ENCODE measurements at regions not wholly inside any gene's neighbourhood (a gene's known extent, or its start where the extent isn't known, plus 50 kb on each side); places are given as distances from the start of the nearest gene placed in this dataset.
"Not testable (repeated sequence)": the region's sequence is repeated elsewhere in the genome, so short reads cannot be mapped to it uniquely, and the experiment has no call there.

GRCh38 chr10:80718024-80718423 is 180.3 kb downstream of the SH2D4B start:
- Histone ChIP-seq H3K9me3 (ENCODE audit: severe bottlenecking) (no peaks in the 10 kb centered on the region), H3K27ac (no peak overlapping the region), H3K36me3 (no peaks in the 10 kb centered on the region), H3K4me3 (ENCODE audit: low read depth, low read length) (no peak overlapping the region), H3K27me3 (ENCODE audit: insufficient read depth, low read depth, severe bottlenecking) (no peaks in the 10 kb centered on the region)
- no peak for DNase-seq
- no peak for TF ChIP-seq CTCF (IDR thresholded peaks at IDR 0.05; ENCODE audit: low read depth, low read length)

- Histone ChIP-seq H3K27me3 (ENCODE audit: insufficient read depth, low read depth, severe bottlenecking) (no peaks in the 10 kb centered on the region), H3K9me3 (ENCODE audit: severe bottlenecking) (no peaks in the 10 kb centered on the region), H3K27ac (no peak overlapping the region), H3K4me3 (ENCODE audit: low read depth, low read length) (no peak overlapping the region), H3K36me3 (no peaks in the 10 kb centered on the region)
- TF ChIP-seq CTCF (IDR thresholded peaks at IDR 0.05; ENCODE audit: low read depth, low read length), result no peak
- no peak for DNase-seq
Measured at GRCh38 chr10:80719935-80720334, 182.2 kb downstream of the SH2D4B start.

- Histone ChIP-seq H3K27me3 (ENCODE audit: insufficient read depth, low read depth, severe bottlenecking) (no peaks in the 10 kb centered on the region), H3K36me3 (no peaks in the 10 kb centered on the region), H3K27ac (no peak overlapping the region), H3K4me3 (ENCODE audit: low read depth, low read length) (no peak overlapping the region), H3K9me3 (ENCODE audit: severe bottlenecking) (no peaks in the 10 kb centered on the region)
- DNase-seq, result no peak
- TF ChIP-seq CTCF (IDR thresholded peaks at IDR 0.05; ENCODE audit: low read depth, low read length), result no peak
Measured at GRCh38 chr10:80720549-80720948, 182.8 kb downstream of the SH2D4B start.

- H3K27ac ChIP-seq; H3K9me3 ChIP-seq (ENCODE audit: severe bottlenecking); H3K4me3 ChIP-seq (ENCODE audit: low read depth, low read length); DNase-seq; H3K36me3 ChIP-seq; H3K27me3 ChIP-seq (ENCODE audit: insufficient read depth, low read depth, severe bottlenecking): not testable (repeated sequence)
Measured at GRCh38 chr10:80728354-80728753, 190.7 kb downstream of the SH2D4B start.

- DNase-seq, result no peak
- Histone ChIP-seq H3K27ac (no peak overlapping the region), H3K4me3 (ENCODE audit: low read depth, low read length) (no peak overlapping the region), H3K36me3 (no peaks in the 10 kb centered on the region), H3K27me3 (ENCODE audit: insufficient read depth, low read depth, severe bottlenecking) (no peaks in the 10 kb centered on the region), H3K9me3 (ENCODE audit: severe bottlenecking) (peaks cover 2% of the 10 kb centered on the region)
- no peak for TF ChIP-seq CTCF (IDR thresholded peaks at IDR 0.05; ENCODE audit: low read depth, low read length)
Measured at GRCh38 chr10:80729896-80730295, 192.2 kb downstream of the SH2D4B start.

- no peak for TF ChIP-seq CTCF (IDR thresholded peaks at IDR 0.05; ENCODE audit: low read depth, low read length)
- H3K27ac ChIP-seq, result no peak overlapping the region
Measured at GRCh38 chr10:80730522-80730921, 192.8 kb downstream of the SH2D4B start.

More at GRCh38 chr10:80730522-80730921, 192.8 kb downstream of the SH2D4B start:
- DNase-seq, result no peak
- Histone ChIP-seq H3K9me3 (ENCODE audit: severe bottlenecking) (peaks cover 2% of the 10 kb centered on the region), H3K4me3 (ENCODE audit: low read depth, low read length) (no peak overlapping the region), H3K36me3 (no peaks in the 10 kb centered on the region), H3K27me3 (ENCODE audit: insufficient read depth, low read depth, severe bottlenecking) (no peaks in the 10 kb centered on the region)
